ENCODE measurements at regions not wholly inside any gene's neighbourhood (a gene's known extent, or its start where the extent isn't known, plus 50 kb on each side); places are given as distances from the start of the nearest gene placed in this dataset.

DNA sequence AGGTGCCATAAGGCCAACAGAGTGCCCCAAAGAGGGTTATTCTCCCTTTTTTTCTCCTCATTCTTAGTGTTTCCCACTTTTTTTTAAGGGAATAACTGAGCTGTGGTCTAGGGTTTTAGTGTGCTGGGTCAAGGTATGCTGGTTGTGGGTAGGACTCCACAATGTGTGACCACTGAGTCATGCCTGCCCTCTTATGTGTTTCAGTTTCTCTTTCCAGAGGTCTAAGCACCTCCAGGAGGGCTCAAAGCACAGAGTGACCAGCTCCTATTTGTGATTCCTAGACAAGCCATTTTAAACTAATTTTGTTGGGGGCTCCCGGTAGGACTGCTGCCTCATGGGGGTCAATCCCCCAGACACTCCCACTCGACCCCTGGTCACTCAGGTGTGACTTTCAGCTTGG, 80.5 kb upstream of the GC start:
- no CpG with 5 or more reads among the region's 2 CpGs for WGBS (ENCODE audit: insufficient coverage)

DNA sequence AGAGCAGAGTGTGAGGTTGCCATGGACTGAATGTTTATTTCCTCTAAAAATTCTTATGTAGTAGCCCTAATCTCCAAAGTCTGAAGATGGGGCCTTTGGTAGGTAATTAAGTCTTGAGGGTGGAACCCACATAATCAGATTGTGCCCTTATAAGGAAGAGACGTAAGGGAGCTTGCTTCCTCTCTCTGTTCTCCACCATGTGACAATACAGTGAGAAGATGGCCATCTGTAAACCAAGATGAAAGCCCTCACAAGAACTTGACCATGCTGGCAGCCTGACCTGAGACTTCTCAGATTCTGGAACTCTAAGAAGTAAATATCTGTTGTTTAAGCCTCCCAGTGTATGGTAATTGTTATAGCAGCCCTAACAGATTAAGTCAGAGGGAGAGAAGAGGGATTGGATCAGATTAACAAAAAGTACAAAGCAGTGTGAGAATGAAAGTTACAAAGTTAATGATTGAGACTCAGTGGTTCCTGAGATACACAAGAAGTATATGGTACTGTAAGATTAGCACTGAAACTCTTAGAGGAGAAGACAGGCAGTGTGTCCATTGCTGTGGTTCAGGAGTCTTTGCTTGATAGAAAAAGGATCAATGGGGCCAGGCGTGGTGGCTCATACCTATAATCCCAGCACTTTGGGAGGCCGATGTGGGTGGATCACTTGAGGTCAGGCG, 82.5 kb upstream of the GC start:
- no peaks in the 10 kb centered on the region for H3K4me1 Mint-ChIP-seq
- H3K27me3 Mint-ChIP-seq: no peaks in the 10 kb centered on the region
- no peaks in the 10 kb centered on the region for H3K4me1 ChIP-seq (ENCODE audit: control insufficient read depth in 1 of 2, extremely low read depth in 1 of 2, insufficient read depth in 2 of 2, low read length in 2 of 2)
- no peaks in the 10 kb centered on the region for H3K36me3 Mint-ChIP-seq
- POLR2A ChIA-PET: no interaction called here
- no peaks in the 10 kb centered on the region for H3K27me3 ChIP-seq (replicated peaks in 1 of 2; ENCODE audit: control insufficient read depth in 2 of 2, extremely low read depth in 1 of 2, insufficient read depth in 2 of 2, low read length in 1 of 2)
- H3K9me3 Mint-ChIP-seq: peaks cover 7 to 9% (median 8%) of the 10 kb centered on the region in 3 donors
- no peaks in the 10 kb centered on the region for H3K36me3 ChIP-seq (ENCODE audit: control insufficient read depth in 2 of 2, extremely low read depth in 1 of 2, insufficient read depth in 1 of 2, low read length in 1 of 2)
- no peak overlapping the region for H3K4me3 ChIP-seq (ENCODE audit: control insufficient read depth in 1 of 2, extremely low read depth in 1 of 2, low read length in 1 of 2)
- CTCF ChIA-PET: no interaction called here
- no peaks in the 10 kb centered on the region for H3K9me3 ChIP-seq
- H3K4me3 Mint-ChIP-seq: no peak overlapping the region
- H3K27ac Mint-ChIP-seq: no peak overlapping the region
- ATAC-seq (replicated peaks in 1 of 4) (no peak), DNase-seq (no peak)
- H3K27ac ChIP-seq (ENCODE audit: low read length): no peak overlapping the region
- 60% methylated on average over 1 of the region's 4 CpGs for WGBS (ENCODE audit: insufficient coverage)

More for the DNA sequence above, 80.5 kb upstream of the GC start:
- Mint-ChIP-seq H3K27ac (no peak overlapping the region), H3K4me3 (no peak overlapping the region), H3K4me1 (no peaks in the 10 kb centered on the region), H3K27me3 (no peaks in the 10 kb centered on the region), H3K9me3 (peaks cover 10 to 12% (median 11%) of the 10 kb centered on the region in 3 donors), H3K36me3 (no peaks in the 10 kb centered on the region)
- Histone ChIP-seq H3K4me3 (ENCODE audit: control insufficient read depth in 1 of 2, extremely low read depth in 1 of 2, low read length in 1 of 2) (no peak overlapping the region), H3K9me3 (peaks cover 2% of the 10 kb centered on the region), H3K4me1 (ENCODE audit: control insufficient read depth in 1 of 2, extremely low read depth in 1 of 2, insufficient read depth in 2 of 2, low read length in 2 of 2) (no peaks in the 10 kb centered on the region), H3K27me3 (replicated peaks in 1 of 2; ENCODE audit: control insufficient read depth in 2 of 2, extremely low read depth in 1 of 2, insufficient read depth in 2 of 2, low read length in 1 of 2) (no peaks in the 10 kb centered on the region), H3K27ac (ENCODE audit: low read length) (no peak overlapping the region), H3K36me3 (ENCODE audit: control insufficient read depth in 2 of 2, extremely low read depth in 1 of 2, insufficient read depth in 1 of 2, low read length in 1 of 2) (no peaks in the 10 kb centered on the region)
- ChIA-PET CTCF (no interaction called here), POLR2A (no interaction called here)
- DNase-seq (no peak), ATAC-seq (replicated peaks in 1 of 4) (no peak)

DNA sequence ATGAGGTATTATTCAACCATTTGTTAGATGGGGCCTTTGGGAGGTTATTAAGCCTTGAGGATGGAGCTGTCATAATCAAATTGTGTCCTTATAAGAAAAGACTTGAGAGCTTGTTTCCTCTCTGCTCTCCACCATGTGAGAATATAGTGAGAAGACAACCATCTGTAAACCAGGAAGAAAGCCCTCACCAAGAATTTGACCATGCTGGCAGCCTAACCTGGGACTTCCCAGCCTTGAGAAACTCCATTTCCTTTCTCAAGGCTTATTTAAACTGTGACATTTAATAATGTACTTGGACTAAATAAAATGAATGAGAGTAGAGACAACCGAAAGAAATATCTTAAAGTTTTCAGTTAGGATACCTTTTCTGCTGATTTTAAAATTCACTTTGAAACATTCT, 83.7 kb upstream of the GC start:
- Histone ChIP-seq H3K4me1 (ENCODE audit: control insufficient read depth in 1 of 2, extremely low read depth in 1 of 2, insufficient read depth in 2 of 2, low read length in 2 of 2) (no peaks in the 10 kb centered on the region), H3K4me3 (ENCODE audit: control insufficient read depth in 1 of 2, extremely low read depth in 1 of 2, low read length in 1 of 2) (no peak overlapping the region), H3K27me3 (replicated peaks in 1 of 2; ENCODE audit: control insufficient read depth in 2 of 2, extremely low read depth in 1 of 2, insufficient read depth in 2 of 2, low read length in 1 of 2) (no peaks in the 10 kb centered on the region), H3K9me3 (no peaks in the 10 kb centered on the region), H3K27ac (ENCODE audit: low read length) (no peak overlapping the region), H3K36me3 (ENCODE audit: control insufficient read depth in 2 of 2, extremely low read depth in 1 of 2, insufficient read depth in 1 of 2, low read length in 1 of 2) (no peaks in the 10 kb centered on the region)
- Mint-ChIP-seq H3K4me3 (no peak overlapping the region), H3K4me1 (no peaks in the 10 kb centered on the region), H3K9me3 (peaks cover 6 to 11% (median 7%) of the 10 kb centered on the region in 3 donors), H3K36me3 (no peaks in the 10 kb centered on the region), H3K27me3 (no peaks in the 10 kb centered on the region), H3K27ac (no peak overlapping the region)
- no CpG with 5 or more reads among the region's 1 CpG for WGBS (ENCODE audit: insufficient coverage)
- DNase-seq (no peak), ATAC-seq (replicated peaks in 1 of 4) (no peak)
- POLR2A ChIA-PET: no interaction called here
- CTCF ChIA-PET: no interaction called here

DNA sequence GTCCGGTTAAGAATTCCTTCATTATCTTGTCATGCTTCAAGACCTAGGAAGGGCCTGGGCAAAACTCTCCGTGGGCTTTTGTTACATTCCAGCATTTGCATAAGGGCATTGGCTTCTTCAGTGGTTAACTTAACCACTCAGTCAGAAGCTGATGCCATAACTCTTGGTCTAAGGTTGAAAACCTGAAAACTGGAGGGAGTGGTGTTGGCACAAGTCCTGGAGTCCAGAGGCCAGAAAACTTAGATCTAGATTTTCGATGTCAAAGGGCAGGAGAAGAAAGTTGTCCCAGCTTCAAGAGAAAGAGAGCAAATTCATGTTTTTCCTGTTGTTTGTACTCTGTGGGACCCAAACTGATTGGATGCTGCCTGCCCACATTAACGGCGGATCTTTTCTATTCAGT, 86.6 kb upstream of the GC start:
- no peak overlapping the region for H3K27ac ChIP-seq (ENCODE audit: low read length)
- Mint-ChIP-seq H3K4me1 (no peaks in the 10 kb centered on the region), H3K9me3 (peaks cover 0 to 4% (median 3%) of the 10 kb centered on the region in 3 donors), H3K27me3 (no peaks in the 10 kb centered on the region), H3K4me3 (no peak overlapping the region), H3K27ac (no peak overlapping the region), H3K36me3 (no peaks in the 10 kb centered on the region)
- H3K4me1 ChIP-seq (ENCODE audit: control insufficient read depth in 1 of 2, extremely low read depth in 1 of 2, insufficient read depth in 2 of 2, low read length in 2 of 2): no peaks in the 10 kb centered on the region
- DNase-seq (no peak), ATAC-seq (replicated peaks in 1 of 4) (no peak)
- H3K36me3 ChIP-seq (ENCODE audit: control insufficient read depth in 2 of 2, extremely low read depth in 1 of 2, insufficient read depth in 1 of 2, low read length in 1 of 2): no peaks in the 10 kb centered on the region
- 96% methylated on average over 3 of the region's 5 CpGs for WGBS (ENCODE audit: insufficient coverage)
- H3K9me3 ChIP-seq: no peaks in the 10 kb centered on the region
- CTCF ChIA-PET: no interaction called here
- POLR2A ChIA-PET: no interaction called here
- H3K4me3 ChIP-seq (ENCODE audit: control insufficient read depth in 1 of 2, extremely low read depth in 1 of 2, low read length in 1 of 2): no peak overlapping the region
- H3K27me3 ChIP-seq (replicated peaks in 1 of 2; ENCODE audit: control insufficient read depth in 2 of 2, extremely low read depth in 1 of 2, insufficient read depth in 2 of 2, low read length in 1 of 2): no peaks in the 10 kb centered on the region

DNA sequence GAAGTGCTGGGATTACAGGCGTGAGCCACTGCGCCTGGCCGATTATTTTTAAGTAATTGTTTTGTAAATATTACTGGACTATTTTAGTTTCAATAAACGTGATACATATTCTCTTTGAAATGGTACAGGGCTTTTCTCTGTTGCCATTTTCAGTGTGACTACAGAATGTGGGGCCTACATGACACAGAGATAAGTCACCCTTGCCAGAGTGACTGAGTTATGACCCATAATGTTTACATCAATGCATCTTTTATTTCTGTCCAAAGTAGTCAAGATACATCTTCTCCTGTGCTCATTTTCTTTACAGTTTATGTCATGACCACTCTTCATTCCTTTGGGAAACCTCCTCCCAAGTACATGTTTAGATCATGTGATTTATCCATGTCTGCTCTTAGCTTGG, 88.3 kb upstream of the GC start:
- Mint-ChIP-seq H3K27ac (no peak overlapping the region), H3K4me3 (no peak overlapping the region), H3K4me1 (no peaks in the 10 kb centered on the region), H3K27me3 (no peaks in the 10 kb centered on the region), H3K36me3 (no peaks in the 10 kb centered on the region), H3K9me3 (peaks cover 3 to 12% (median 8%) of the 10 kb centered on the region in 3 donors)
- no CpG with 5 or more reads among the region's 4 CpGs for WGBS (ENCODE audit: insufficient coverage)
- ATAC-seq (replicated peaks in 1 of 4): no peak
- Histone ChIP-seq H3K27ac (ENCODE audit: low read length) (no peak overlapping the region), H3K9me3 (no peaks in the 10 kb centered on the region), H3K4me1 (ENCODE audit: control insufficient read depth in 1 of 2, extremely low read depth in 1 of 2, insufficient read depth in 2 of 2, low read length in 2 of 2) (no peaks in the 10 kb centered on the region), H3K27me3 (replicated peaks in 1 of 2; ENCODE audit: control insufficient read depth in 2 of 2, extremely low read depth in 1 of 2, insufficient read depth in 2 of 2, low read length in 1 of 2) (no peaks in the 10 kb centered on the region), H3K4me3 (ENCODE audit: control insufficient read depth in 1 of 2, extremely low read depth in 1 of 2, low read length in 1 of 2) (no peak overlapping the region), H3K36me3 (ENCODE audit: control insufficient read depth in 2 of 2, extremely low read depth in 1 of 2, insufficient read depth in 1 of 2, low read length in 1 of 2) (no peaks in the 10 kb centered on the region)
- POLR2A ChIA-PET: no interaction called here
- no peak for DNase-seq
- CTCF ChIA-PET: no interaction called here

DNA sequence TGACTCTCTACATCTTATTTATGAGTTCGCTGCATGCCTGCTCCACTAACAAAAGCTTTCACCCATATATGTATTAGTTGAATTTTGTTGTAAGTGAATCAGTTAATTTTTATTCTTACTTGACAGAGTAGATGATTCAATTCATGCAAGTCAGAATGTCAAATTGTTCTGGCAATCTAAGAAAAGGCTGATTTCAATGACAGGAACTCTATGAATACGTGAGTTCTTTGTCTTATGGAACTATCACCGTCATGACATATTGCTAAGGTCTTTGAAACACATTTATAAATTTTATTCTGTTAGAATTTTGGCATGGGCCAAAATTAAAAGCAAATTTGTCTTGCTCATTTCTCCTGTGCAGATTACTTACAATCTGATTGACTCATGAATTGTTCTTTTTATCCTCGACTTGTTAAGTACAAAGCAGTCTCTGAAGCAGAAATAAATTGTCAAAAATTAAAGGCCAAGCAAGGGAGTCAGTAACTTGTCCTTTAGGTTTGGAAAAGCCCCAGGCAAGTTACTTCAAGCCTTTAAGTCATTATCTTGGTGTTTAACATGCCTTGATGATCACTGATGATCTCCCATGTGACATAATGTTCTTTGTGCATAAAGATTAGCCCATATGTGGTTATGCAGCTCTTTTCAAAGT, 89.0 kb upstream of the GC start:
- 50% methylated on average over 1 of the region's 4 CpGs for WGBS (ENCODE audit: insufficient coverage)
- POLR2A ChIA-PET: no interaction called here
- Mint-ChIP-seq H3K4me1 (no peaks in the 10 kb centered on the region), H3K27ac (no peak overlapping the region), H3K9me3 (peaks cover 3 to 12% (median 8%) of the 10 kb centered on the region in 3 donors), H3K27me3 (no peaks in the 10 kb centered on the region), H3K36me3 (no peaks in the 10 kb centered on the region), H3K4me3 (no peak overlapping the region)
- Histone ChIP-seq H3K4me1 (ENCODE audit: control insufficient read depth in 1 of 2, extremely low read depth in 1 of 2, insufficient read depth in 2 of 2, low read length in 2 of 2) (no peaks in the 10 kb centered on the region), H3K27me3 (replicated peaks in 1 of 2; ENCODE audit: control insufficient read depth in 2 of 2, extremely low read depth in 1 of 2, insufficient read depth in 2 of 2, low read length in 1 of 2) (no peaks in the 10 kb centered on the region), H3K9me3 (no peaks in the 10 kb centered on the region), H3K36me3 (ENCODE audit: control insufficient read depth in 2 of 2, extremely low read depth in 1 of 2, insufficient read depth in 1 of 2, low read length in 1 of 2) (no peaks in the 10 kb centered on the region), H3K4me3 (ENCODE audit: control insufficient read depth in 1 of 2, extremely low read depth in 1 of 2, low read length in 1 of 2) (no peak overlapping the region), H3K27ac (ENCODE audit: low read length) (no peak overlapping the region)
- DNase-seq (no peak), ATAC-seq (replicated peaks in 1 of 4) (no peak)
- CTCF ChIA-PET: no interaction called here
